ENCODE measurements at regions not wholly inside any gene's neighbourhood (a gene's known extent, or its start where the extent isn't known, plus 50 kb on each side); places are given as distances from the start of the nearest gene placed in this dataset.
"Not testable (repeated sequence)": the region's sequence is repeated elsewhere in the genome, so short reads cannot be mapped to it uniquely, and the experiment has no call there.

DNA sequence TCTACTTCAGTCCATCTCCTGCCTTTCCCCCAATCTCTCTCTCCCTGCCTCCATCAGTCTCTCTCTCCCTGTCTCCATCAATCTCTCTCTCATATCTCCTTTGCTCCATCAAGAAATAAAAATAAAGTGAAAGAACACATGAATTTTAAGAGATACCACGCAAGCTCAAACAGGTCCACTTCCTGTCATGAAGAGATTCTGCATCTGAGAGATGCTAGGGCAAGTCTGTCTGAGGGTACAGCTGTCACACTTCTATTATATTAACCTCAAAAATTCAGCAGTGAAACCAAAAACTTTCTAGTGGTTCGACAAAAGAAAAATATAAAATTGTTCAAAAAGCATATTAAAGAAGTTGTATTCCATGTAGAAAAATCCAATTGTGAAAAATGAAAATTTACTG lies 296.8 kb upstream of the RSPO3 start:
- DNase-seq: no peak

DNA sequence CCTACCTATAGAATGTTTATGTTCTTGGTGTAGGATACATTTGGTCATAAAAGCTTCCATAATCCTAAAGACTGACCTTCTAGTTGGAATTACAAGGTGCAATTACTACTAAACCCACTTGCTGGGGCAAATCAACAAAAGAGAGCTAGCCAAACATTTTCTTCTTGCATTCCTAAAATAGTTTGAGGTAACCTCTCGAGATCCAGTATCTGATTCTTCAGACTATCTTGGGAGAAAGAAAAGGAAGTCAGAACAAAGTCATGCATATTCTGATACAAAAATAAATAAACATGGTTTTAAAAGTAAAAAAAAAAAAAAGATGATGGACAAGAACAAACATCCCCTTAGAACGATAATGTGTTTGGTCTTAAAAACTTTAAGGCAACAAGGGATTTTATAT lies 294.2 kb upstream of the RSPO3 start:
- no peak for DNase-seq

DNA sequence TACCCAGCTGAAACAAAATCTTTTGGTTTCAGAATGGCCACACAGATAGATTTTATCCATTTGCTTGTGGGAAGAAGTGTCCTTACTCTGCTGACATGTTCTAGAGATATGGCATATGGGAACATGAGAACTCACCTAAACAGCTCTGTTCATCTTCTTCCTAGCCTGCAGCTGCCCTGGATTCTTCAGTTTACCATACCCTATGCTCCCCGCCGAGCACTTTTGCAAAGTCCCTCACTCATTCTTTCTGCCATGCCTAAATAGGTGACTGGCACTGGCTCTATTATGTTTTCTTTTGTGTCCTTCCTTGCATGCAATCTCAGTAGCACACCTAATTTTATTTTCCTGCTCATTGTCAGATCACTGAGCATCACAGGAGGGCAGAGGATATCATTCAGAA lies 293.7 kb upstream of the RSPO3 start:
- no peak for DNase-seq

DNA sequence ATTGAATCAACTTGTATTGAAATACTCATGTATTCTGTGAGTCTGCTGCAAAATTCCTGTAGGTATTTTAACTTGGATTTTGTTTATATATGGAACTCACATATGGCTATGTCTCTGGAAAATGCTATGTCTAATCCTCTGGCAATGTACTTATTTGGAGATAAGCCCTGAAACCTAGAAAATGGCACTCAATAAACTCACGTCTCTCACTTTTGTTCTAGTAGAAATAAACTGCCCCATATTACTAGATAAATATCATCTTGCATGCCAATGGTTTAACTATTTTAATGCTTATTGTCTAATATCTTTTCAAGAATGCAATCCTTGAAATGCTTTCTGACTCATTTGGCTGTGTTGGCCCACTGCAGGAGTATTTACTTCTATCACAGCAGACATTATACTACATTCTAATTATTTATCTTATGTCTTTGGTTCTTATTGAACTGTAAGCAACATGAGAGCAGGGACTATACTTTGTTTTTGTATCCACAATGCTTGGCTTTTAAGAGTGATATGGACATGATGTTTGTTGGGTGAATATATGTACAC lies 292.2 kb upstream of the RSPO3 start:
- DNase-seq: no peak

DNA sequence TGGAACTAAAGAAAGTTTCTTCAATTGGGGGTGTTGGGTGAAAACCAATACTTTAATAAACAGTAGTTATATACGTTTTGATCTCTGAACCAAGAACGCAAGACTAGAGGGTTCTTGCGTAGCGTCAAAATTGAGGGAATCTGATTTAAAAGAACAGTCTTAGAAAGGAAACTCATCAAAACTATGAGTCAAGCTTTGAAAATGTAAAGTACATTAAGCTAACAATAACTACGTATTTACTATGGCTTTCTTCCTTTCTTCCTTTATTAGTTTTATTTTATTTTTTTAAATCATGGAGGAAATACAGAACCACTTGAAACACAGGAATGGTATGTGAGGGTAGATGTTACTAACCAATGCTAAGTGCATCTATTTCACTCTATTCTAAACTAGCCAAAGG lies 287.0 kb upstream of the RSPO3 start:
- no peak for DNase-seq

DNA sequence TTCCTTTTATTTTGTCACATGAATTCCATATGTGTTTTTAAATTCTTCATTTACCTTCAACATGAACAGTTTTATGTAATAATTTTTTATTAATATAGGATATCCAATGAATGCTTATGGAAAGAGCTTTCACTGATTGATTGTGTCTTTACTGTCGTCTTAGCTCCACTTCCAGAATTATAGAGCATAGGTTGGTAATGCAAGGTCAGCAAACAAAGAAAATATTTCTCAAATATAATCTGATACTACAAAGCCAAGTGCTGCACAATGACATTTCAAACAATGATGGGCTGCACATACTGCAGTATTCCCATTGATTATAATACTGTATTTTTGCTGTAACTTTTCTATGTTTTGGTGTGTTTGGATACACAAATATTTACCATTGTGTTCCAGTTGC lies 275.7 kb upstream of the RSPO3 start:
- DNase-seq: no peak

DNA sequence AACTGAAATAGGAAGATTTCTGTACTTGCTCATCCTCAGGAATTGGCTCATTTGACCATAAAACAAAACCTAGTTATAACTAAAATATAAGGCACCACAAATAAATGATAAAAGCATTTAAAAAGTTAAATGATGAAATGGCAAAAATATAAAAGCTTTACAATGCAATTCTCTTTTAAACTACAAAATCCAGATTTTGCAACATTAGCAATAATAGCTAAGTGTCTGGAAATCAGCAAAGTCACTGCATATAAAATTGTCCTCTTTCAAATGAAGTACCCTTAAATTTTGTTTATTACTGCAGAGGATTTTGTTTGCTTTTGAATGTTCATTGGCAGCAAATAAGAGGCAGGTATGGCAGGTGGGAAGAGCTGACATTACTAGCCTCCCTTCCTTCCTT lies 270.4 kb upstream of the RSPO3 start:
- no peak for DNase-seq

DNA sequence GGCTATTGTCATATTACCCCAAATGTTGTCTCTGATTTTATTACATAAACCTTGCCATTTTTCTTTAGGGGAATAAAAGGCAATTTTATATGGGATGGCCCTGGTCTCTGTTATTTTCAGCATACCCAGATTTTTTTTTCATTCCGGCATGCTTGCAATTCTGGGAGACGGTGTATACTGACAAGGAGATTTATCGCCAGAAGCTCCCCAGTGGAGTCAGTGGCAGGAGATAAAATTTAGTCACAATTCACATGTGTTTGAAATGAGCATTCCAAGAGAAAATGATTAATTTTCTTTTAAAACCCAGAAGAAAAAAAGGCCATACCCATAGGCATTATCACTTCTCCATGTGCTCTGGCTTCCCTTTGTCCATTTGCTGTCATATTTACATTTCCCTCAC lies 250.8 kb upstream of the RSPO3 start:
- no peak for DNase-seq

DNA sequence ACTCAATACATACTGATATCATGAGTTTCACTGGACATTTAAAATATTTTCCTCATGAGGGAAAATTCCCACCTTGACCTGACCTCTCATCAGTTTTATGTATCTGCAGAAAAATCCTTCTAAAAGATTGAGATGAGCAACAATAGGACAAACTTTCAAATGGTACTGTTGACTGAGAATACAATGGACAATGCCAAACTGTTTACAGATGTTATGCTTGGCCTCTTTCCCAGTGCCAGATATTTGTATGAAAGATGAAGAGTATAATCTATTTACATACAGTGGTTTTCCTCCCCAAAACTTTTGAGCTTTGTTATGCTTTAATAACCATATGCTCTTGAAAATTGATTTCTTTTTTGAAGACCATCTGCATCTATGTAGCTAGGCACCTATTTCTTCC lies 245.1 kb upstream of the RSPO3 start:
- no peak for DNase-seq

DNA sequence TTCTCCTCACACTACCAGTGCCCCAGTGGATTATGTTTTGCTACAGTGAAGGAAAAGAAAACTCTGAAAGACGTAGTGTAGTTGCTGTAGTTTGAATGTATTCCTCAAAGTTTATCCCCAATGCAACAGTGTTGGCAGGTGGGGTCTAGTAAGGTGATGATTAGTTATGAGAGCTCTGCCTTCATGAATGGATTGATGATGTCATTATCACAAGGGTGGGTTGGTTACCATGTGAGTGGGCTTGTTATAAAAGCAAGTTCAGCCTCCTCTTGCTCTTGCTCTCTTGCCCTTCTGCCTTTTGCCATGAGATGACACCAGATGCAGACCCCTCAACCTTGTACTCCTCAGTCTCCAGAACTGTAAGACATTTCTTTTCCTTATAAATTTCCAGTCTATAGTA lies 244.7 kb upstream of the RSPO3 start:
- DNase-seq: no peak

DNA sequence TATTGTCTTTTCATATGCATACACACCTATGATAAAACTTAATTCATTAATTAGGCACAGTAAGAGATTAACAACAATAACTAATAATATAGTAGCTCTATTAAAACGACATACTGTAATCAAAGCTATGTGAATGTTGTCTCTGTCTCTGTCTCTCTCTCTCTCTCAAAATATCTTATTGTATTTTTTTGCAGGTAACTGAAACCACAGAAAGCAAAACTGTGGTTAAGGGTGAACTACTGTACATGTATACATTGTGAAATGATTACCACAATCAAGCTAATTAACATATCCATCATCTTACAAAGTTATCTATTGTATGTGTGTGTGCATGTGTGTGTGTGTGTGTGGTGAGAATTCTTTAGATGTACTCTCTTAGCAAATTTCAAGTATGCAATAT lies 242.0 kb upstream of the RSPO3 start:
- DNase-seq: no peak

DNA sequence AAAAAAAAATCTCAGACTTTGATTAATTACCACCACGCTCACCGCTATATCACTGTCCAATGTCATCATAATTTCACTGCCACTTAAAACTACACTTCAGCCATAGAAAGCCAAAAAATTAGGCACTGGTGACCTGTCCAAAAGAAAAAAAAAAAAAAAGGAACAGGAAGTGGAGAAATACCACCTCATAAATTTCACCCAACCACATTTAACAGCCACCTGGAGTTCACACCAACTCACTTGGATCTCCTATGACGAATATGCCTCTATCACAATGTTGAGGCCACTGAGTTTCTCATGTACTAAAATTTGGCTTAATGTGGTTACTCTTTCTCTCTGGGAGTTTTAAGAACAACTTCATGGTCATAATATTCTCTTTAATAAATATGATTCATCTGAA lies 237.5 kb upstream of the RSPO3 start:
- no peak for DNase-seq

DNA sequence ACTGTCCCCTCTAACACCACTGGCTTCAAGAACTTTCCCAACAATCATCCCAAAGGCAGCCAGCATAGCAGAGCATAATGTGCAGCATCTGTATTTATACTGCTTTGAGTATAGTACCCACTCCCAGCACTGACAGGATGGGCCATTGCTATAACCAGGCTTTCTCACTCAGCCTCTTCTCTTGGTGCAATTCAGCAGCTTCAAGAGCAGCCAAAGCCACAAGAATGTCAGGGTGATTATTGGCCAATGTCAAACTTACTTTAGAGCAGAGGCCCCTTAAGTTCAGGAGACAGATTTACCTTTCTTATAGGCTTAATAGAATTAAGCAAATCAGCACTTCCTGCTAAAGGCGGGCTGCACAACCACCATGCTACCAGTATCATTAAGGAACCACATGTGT lies 232.4 kb upstream of the RSPO3 start:
- DNase-seq: no peak

DNA sequence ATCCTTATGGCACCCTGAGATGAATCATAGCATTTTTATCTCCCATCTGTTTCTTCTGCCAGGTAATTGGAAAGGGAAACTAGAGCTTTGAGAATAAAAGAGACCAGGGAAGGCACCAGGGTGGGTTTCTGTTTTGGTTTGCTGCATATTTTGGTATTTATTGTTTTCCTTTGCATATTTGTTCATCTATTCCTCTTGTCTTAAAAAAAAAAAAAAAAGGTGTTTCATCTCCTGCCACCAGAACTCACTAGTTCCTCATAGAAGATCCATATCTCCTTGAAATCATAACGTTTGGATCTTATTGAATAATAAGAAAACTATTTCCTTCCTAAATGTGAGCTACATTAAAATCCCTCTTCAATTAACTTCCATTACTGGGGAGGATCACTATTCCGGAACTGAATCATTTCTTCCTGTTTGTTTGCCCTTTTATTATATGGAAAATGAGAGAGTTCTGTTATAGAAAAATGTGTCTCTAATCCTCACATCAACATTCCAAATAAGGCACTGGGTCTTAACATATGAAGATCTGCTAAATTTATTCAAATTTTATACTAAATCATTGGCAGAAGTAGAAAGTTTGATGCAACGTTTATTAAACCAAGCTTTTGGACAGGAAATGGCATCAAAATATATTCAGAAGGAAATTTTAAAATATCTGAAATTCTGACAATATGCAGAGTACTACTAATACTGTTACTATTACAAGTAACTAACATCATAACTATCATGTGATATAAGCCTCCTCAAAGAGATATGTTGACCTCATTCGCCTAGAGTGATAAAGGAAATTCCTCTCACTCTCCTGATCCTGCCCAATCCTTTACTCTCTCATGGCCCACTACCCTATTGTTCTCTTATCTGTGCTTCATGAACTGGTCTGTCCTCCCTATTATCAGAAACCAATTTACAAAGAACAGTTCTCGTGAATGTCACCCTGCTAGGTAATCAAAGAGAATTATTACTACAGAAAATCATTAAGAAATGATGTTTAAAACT lies 229.4 kb upstream of the RSPO3 start:
- no peak for DNase-seq

DNA sequence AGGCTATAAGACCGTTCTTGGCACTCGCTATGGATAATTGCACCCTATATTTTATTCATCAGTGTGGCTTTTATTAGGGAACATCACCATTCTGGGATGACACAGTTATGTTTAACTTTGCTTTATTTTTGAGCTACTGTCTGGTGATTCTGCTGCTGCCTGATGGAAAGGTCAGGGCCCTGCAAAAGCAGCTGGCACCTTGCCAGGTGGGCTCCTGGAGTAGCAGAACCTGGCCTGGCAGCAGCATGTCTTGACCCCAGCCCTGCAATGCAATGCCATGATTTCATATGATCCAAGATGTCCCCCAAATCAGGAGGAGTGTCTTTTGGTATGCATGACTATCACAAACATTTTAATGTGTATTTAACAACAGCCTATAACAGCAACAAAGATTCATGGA lies 228.4 kb upstream of the RSPO3 start:
- DNase-seq: no peak

DNA sequence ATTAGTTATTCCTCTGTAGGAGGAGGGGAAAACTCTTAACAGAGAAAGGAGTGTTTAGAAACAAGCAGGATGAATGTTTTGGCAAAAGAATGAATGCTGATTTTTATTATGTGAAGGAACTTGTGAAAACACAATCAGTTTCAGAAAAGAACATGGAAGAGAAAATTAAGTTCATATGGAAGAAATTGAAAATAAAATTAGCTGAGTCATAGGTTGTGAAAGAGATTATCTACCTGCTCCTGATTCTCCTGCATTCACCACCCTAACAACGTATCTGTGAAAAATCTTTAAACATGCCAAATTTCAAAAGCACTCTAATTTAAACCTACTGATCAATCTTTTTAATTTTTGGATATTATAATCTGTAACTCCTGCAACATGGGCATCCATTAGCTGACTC lies 227.3 kb upstream of the RSPO3 start:
- DNase-seq: no peak

DNA sequence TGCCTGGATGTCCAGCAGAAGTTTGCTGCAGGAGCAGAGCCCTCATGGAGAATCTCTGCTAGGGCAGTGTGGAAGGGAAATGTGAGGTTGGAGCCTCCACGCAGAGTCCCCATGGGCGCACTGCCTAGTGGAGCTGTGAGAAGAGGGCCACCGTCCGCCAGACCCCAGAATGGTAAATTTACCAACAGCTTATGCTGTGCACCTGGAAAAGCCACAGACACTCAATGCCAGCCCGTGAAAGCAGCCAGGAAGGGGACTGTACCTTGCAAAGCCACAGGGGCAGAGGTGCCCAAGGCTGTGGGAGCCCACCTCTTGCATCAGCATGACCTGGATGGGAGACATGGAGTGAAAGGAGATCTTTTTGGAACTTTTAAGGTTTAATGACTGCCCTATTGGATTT lies 225.6 kb upstream of the RSPO3 start:
- not testable (repeated sequence) for DNase-seq

DNA sequence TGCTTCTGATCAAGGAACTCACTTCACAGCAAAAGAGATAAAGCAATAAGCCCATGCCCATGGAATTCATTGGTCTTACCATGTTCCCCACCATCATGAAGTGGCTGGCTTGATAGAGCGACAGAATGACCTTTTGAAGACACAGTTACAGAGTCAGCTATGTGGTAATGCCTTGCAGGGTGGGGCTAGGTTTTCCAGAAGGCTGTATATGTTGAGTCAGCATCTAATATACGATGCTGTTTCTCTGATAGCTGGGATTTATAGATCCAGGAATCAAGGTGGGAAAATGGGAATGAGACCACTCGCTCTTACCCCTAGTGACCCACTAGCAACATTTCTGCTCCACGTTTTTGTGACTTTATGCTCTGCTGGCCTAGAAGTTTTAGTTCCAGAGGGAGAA lies 220.7 kb upstream of the RSPO3 start:
- DNase-seq: no peak

DNA sequence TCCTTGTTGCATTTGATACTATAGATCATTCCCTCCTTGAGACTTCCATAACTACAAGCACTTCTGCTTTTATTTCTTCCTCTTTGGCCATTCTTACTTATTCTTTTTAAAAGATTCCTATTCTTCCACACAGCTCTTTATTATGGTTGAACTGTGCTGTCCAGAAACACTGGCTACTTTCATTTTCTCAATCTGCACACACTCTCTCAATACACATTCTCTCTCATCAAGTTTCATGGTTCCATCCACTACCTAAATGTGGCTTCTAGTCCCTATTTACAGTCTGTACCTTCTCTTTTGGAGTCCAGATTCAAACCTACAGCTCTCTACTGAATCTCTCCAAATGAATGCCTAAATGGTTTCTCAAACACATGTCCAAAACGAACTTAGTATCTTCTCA lies 214.3 kb upstream of the RSPO3 start:
- no peak for DNase-seq

DNA sequence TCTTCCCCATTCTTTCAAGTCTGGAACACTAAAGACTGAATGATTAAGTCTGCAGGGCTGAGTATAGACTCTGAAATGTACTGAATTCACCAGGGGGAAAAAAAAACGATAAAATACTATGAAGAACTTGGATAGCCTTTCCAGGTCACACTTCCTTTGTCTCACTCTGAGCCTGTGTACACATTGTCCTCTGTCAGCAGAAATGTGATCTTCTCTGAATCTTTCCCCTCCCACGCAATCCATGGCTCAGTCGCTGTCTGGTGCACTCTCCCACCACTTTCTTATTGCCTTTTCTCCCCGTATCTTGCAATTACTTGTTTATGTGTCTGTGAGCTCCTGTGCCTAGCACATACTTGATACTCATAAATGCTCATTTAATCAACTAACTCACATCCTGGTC lies 212.6 kb upstream of the RSPO3 start:
- no peak for DNase-seq

DNA sequence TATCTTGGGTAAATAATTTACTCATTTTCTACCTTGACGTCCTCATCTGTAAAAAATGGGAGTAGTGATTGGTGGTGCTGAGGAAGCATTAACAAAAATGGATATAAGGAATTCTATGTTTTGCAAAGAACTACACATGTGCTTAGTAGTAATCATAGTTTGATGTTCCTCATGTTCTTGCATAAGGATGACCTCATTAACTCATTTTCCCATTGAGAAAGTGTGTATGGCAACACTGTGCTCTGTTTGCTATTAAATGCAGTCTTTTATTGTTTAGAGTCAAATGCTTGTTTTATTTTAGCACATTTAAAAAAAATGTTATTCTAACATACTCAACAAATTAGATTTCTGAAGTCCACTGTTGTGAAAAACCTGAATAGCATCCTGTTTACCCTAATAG lies 211.2 kb upstream of the RSPO3 start:
- no peak for DNase-seq

DNA sequence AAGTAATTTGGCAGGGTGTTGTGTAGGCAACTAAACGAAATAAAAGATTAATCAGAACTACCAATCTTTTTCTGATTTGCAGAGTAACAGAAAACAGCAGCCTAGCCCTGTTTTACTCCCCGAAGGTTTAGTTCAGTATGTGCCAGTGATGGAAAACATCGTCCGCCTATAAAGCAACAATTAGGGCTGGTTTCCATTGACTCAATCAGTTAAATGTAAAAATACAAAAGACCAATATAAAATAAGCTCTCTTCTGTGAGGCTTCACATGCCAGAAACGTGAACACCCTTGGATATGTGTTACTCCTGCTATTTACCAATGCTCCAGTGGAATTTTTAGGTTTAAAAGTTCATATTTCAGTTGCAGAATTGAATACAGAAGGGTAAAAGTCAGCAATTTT lies 210.5 kb upstream of the RSPO3 start:
- no peak for DNase-seq

DNA sequence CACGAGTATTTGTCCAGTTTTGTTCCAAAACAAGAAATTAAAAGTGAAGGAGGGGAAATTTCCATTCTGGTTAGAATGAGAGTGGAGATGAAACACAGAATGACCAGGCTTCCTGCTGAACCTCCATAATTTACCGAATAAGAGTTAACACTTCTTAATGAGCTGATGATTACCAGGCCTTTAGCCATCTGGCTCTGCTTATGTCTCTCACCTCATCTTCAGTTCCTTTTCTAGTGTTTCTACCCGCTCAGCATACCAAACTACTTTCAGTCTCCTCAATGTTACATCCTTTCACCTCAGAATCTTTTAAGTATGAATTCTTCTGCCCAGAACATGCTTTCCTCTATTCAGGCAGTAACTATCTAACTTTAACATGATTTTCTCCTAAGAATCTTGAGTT lies 209.0 kb upstream of the RSPO3 start:
- DNase-seq: no peak

DNA sequence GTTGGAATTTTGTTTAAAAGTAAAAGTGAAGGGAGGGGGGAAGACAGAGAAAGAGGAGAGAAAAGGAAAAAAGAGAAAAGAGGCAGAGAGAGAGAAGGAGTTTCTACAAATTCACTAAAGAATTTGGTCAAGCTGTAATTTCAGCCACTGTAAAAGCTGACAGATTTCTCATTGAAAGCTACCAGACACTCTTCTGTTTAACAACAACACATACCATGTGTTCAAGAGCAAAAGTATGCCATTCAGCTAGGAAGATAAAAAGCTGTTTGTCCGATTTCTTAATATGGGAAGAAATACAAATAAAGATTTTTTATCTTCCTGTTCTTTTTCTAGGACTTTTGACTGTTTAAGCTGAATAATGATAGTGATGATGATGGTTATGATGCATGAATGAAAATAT lies 204.8 kb upstream of the RSPO3 start:
- no peak for DNase-seq

DNA sequence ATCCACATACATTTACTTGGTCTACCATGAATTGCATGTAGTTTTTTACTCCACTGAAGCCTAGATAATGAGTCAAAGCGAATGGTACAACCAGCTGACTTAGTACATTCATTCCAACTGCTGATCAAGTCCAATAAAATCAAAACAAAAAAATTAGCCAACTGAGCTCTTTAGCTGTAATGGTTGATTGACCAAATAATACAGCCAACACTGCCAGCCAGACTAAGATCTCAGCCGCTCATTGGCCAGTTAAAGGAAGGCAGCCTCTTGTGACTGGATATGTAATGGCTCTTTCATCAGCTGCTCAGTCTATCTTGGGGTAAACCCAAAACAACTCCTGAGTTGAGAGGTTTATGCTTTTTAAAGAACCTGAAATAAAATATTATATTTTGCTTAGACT lies 204.3 kb upstream of the RSPO3 start:
- DNase-seq: no peak

Measured in KG1 (cell line).